HEK293 (cell line): ENCODE measurements at regions not wholly inside any gene's neighbourhood (a gene's known extent, or its start where the extent isn't known, plus 50 kb on each side); places are given as distances from the start of the nearest gene placed in this dataset.

Source experiments
- CTCF ChIA-PET: fragments of 350-600 bp; formaldehyde crosslinking; extraction: SDS; loops from one replicate; lab custom pipeline; 2021; ENCODE audit warnings: antibody characterized with exemption; lab: Yijun Ruan, JAX
- POLR2A ChIA-PET: fragments of 300-600 bp; formaldehyde crosslinking; extraction: SDS; loops from one replicate; lab custom pipeline; 2020; ENCODE audit warnings: antibody characterized with exemption, inconsistent platforms; lab: Yijun Ruan, JAX
- H3K27ac ChIP-seq: fragments of 200-500 bp; sonication (Bioruptor generic); 2 replicates; pipeline ENCODE4 v1.5.1; 2014; ENCODE audit warnings: low read depth, low read length, control low read depth, inconsistent platforms; ENCODE audit errors: extremely low read depth
- H3K36me3 ChIP-seq, 2 experiments: fragments of 200-500 bp in 1 of 2; sonication (Bioruptor generic) in 1 of 2; 1 replicate in 1 of 2; 2 replicates in 1 of 2; pipeline ENCODE4 v1.5.1; 2014 to 2017; ENCODE audit warnings: inconsistent platforms in 2 of 2, low read length in 2 of 2; ENCODE audit not compliant: control insufficient read depth in 2 of 2, insufficient read depth in 1 of 2
- H3K4me1 ChIP-seq: fragments of 200-500 bp; sonication (Bioruptor generic); 2 replicates; pipeline ENCODE4 v1.5.1; 2014; ENCODE audit warnings: mild to moderate bottlenecking, low read length, inconsistent platforms; ENCODE audit not compliant: control insufficient read depth, insufficient read depth
- H3K4me3 ChIP-seq: 2 replicates; pipeline ENCODE4 v1.5.1; 2011; ENCODE audit warnings: low read depth, mild to moderate bottlenecking, control low read depth, low read length, moderate library complexity
- H3K9me3 ChIP-seq: fragments of 200-500 bp; sonication (Bioruptor generic); 2 replicates; pipeline ENCODE4 v1.5.1; 2014; ENCODE audit warnings: low read depth, low read length, inconsistent platforms; ENCODE audit not compliant: control insufficient read depth, insufficient read depth
- CTCF ChIP-seq: fragments of 450-650 bp; formaldehyde crosslinking; IDR thresholded peaks from 2 replicates; pipeline ENCODE4 v1.5.1; 2016; ENCODE audit warnings: missing biosample characterization, missing genetic modification characterization
- EGR2 ChIP-seq: fragments of 450-650 bp; formaldehyde crosslinking; IDR thresholded peaks from 2 replicates; pipeline ENCODE4 v1.5.1; 2016; ENCODE audit warnings: low read depth, missing biosample characterization, missing genetic modification characterization
- GLIS1 ChIP-seq: fragments of 450-650 bp; formaldehyde crosslinking; IDR thresholded peaks from 2 replicates; pipeline ENCODE4 v1.5.1; 2016; ENCODE audit warnings: missing biosample characterization, missing genetic modification characterization
- MYNN ChIP-seq: fragments of 450-650 bp; formaldehyde crosslinking; IDR thresholded peaks from 2 replicates; pipeline ENCODE4 v1.5.1; 2016; ENCODE audit warnings: missing biosample characterization, missing genetic modification characterization, borderline replicate concordance
- PRDM2 ChIP-seq: fragments of 450-650 bp; formaldehyde crosslinking; IDR thresholded peaks from 2 replicates; pipeline ENCODE4 v1.5.1; 2016; ENCODE audit warnings: missing biosample characterization, missing genetic modification characterization, borderline replicate concordance
- ZBTB1 ChIP-seq: fragments of 450-650 bp; formaldehyde crosslinking; IDR thresholded peaks from 2 replicates; pipeline ENCODE4 v1.5.1; 2016; ENCODE audit warnings: missing biosample characterization, missing genetic modification characterization
- ZBTB49 ChIP-seq: fragments of 450-650 bp; formaldehyde crosslinking; IDR thresholded peaks from 2 replicates; pipeline ENCODE4 v1.5.1; 2016; ENCODE audit warnings: missing biosample characterization, missing genetic modification characterization, low read depth
- ZFP3 ChIP-seq: fragments of 450-650 bp; formaldehyde crosslinking; IDR thresholded peaks from 2 replicates; pipeline ENCODE4 v1.5.1; 2016; ENCODE audit warnings: low read depth, missing biosample characterization, missing genetic modification characterization
- ZNF2 ChIP-seq: fragments of 450-650 bp; formaldehyde crosslinking; IDR thresholded peaks from 2 replicates; pipeline ENCODE4 v1.5.1; 2016; ENCODE audit warnings: missing biosample characterization, missing genetic modification characterization
- ZNF202 ChIP-seq: fragments of 450-650 bp; formaldehyde crosslinking; IDR thresholded peaks from 2 replicates; pipeline ENCODE4 v1.5.1; 2016; ENCODE audit warnings: missing biosample characterization, missing genetic modification characterization, borderline replicate concordance
- ZNF221 ChIP-seq: fragments of 450-650 bp; formaldehyde crosslinking; IDR thresholded peaks from 2 replicates; pipeline ENCODE4 v1.5.1; 2017; ENCODE audit warnings: missing biosample characterization, missing genetic modification characterization, borderline replicate concordance
- ZNF266 ChIP-seq: fragments of 450-650 bp; formaldehyde crosslinking; IDR thresholded peaks from 2 replicates; pipeline ENCODE4 v1.5.1; 2016; ENCODE audit warnings: missing biosample characterization, missing genetic modification characterization, low read depth
- ZNF335 ChIP-seq: fragments of 450-650 bp; formaldehyde crosslinking; conservative IDR thresholded peaks from 2 replicates; pipeline ENCODE4 v1.5.1; 2016; ENCODE audit warnings: missing biosample characterization, missing genetic modification characterization
- ZNF449 ChIP-seq: fragments of 450-650 bp; formaldehyde crosslinking; IDR thresholded peaks from 2 replicates; pipeline ENCODE4 v1.5.1; 2017; ENCODE audit warnings: missing biosample characterization, mild to moderate bottlenecking, missing genetic modification characterization, moderate library complexity
- ZNF621 ChIP-seq: fragments of 450-650 bp; formaldehyde crosslinking; IDR thresholded peaks from 2 replicates; pipeline ENCODE4 v1.5.1; 2017; ENCODE audit warnings: missing biosample characterization, missing genetic modification characterization
- ZNF768 ChIP-seq: fragments of 450-650 bp; formaldehyde crosslinking; IDR thresholded peaks from 2 replicates; pipeline ENCODE4 v1.5.1; 2018; ENCODE audit warnings: missing biosample characterization, mild to moderate bottlenecking, missing genetic modification characterization
- ZNF791 ChIP-seq: fragments of 450-650 bp; formaldehyde crosslinking; IDR thresholded peaks from 2 replicates; pipeline ENCODE4 v1.5.1; 2016; ENCODE audit warnings: missing biosample characterization, missing genetic modification characterization
- ZSCAN18 ChIP-seq: fragments of 450-650 bp; formaldehyde crosslinking; IDR thresholded peaks from 2 replicates; pipeline ENCODE4 v1.5.1; 2016; ENCODE audit warnings: missing biosample characterization, missing genetic modification characterization

- CTCF ChIA-PET, result no interaction called here
Measured at GRCh38 chr5:107786424-107786823, 115.7 kb upstream of the EFNA5 start.

GRCh38 chr5:107783551-107783950 lies 112.8 kb upstream of the EFNA5 start:
- POLR2A ChIA-PET, result no interaction called here
- H3K36me3 ChIP-seq, result no peaks in the 10 kb centered on the region
- H3K4me1 ChIP-seq, result peaks cover 3% of the 10 kb centered on the region; the same call in 1 of the 2 replicates
- no peak for TF ChIP-seq ZBTB1 (tag by site-specific recombination)
- no peak for TF ChIP-seq ZBTB49 (tag by site-specific recombination)
- TF ChIP-seq ZNF221 (tag by site-specific recombination), result no peak
- no peak overlapping the region for H3K4me3 ChIP-seq
- no peaks in the 10 kb centered on the region for H3K9me3 ChIP-seq
- CTCF ChIA-PET, result no interaction called here
- no peak overlapping the region for H3K27ac ChIP-seq

More at GRCh38 chr5:107786424-107786823, 115.7 kb upstream of the EFNA5 start:
- no peak for TF ChIP-seq EGR2 (tag by site-specific recombination)
- TF ChIP-seq MYNN (tag by site-specific recombination), result no peak
- TF ChIP-seq ZNF791 (tag by site-specific recombination), result no peak
- no peak for TF ChIP-seq ZFP3 (tag by site-specific recombination)
- TF ChIP-seq ZNF202 (tag by site-specific recombination), result no peak
- TF ChIP-seq ZNF2, result no peak
- TF ChIP-seq ZSCAN18 (tag by site-specific recombination), result no peak
- TF ChIP-seq ZNF621 (tag by site-specific recombination), result no peak
- no peak for TF ChIP-seq ZNF266 (tag by site-specific recombination)
- no peak for TF ChIP-seq ZNF335 (tag by site-specific recombination)
- Histone ChIP-seq H3K36me3 (no peaks in the 10 kb centered on the region), H3K4me3 (no peak overlapping the region), H3K9me3 (no peaks in the 10 kb centered on the region), H3K27ac (no peak overlapping the region), H3K4me1 (peaks cover 3% of the 10 kb centered on the region; the same call in 1 of the 2 replicates)
- POLR2A ChIA-PET, result no interaction called here

GRCh38 chr5:107782561-107783169 lies 111.9 kb upstream of the EFNA5 start:
- H3K27ac ChIP-seq, result no peak overlapping the region
- no peak overlapping the region for H3K4me3 ChIP-seq
- H3K4me1 ChIP-seq, result peaks cover 3% of the 10 kb centered on the region; the same call in 1 of the 2 replicates
- ChIA-PET POLR2A (no interaction called here), CTCF (no interaction called here)
- no peaks in the 10 kb centered on the region for H3K9me3 ChIP-seq
- no peaks in the 10 kb centered on the region for H3K36me3 ChIP-seq
- TF ChIP-seq ZNF449 (tag by site-specific recombination), result no peak
- no peak for TF ChIP-seq ZNF768 (tag by site-specific recombination)
- TF ChIP-seq PRDM2 (tag by site-specific recombination), result no peak
- TF ChIP-seq CTCF (tag by site-specific recombination), result no peak
- no peak for TF ChIP-seq GLIS1 (tag by site-specific recombination)
